Lower leg skin (tissue), 3 donors: ENCODE measurements at regions not wholly inside any gene's neighbourhood (a gene's known extent, or its start where the extent isn't known, plus 50 kb on each side); places are given as distances from the start of the nearest gene placed in this dataset.

ENCODE experiments used
- POLR2A ChIP-seq, 2 donors: fragments of 450-650 bp; IDR thresholded peaks; one replicate each; pipeline ENCODE4 v1.6.1; 2016 to 2017; ENCODE audit warnings: antibody characterized with exemption in 2 of 2, mild to moderate bottlenecking in 1 of 2, moderate library complexity in 1 of 2
- TF ChIP-seq, protein P1 (sequence below), 3 donors: fragments of 450-650 bp; IDR thresholded peaks; one replicate each; pipeline ENCODE4 v1.5.1; 2016; ENCODE audit warnings: antibody characterized with exemption in 3 of 3, mild to moderate bottlenecking in 3 of 3, moderate library complexity in 2 of 3

- no peak for TF ChIP-seq POLR2A (IDR thresholded peaks at IDR 0.05)
- TF ChIP-seq, protein P1, sequence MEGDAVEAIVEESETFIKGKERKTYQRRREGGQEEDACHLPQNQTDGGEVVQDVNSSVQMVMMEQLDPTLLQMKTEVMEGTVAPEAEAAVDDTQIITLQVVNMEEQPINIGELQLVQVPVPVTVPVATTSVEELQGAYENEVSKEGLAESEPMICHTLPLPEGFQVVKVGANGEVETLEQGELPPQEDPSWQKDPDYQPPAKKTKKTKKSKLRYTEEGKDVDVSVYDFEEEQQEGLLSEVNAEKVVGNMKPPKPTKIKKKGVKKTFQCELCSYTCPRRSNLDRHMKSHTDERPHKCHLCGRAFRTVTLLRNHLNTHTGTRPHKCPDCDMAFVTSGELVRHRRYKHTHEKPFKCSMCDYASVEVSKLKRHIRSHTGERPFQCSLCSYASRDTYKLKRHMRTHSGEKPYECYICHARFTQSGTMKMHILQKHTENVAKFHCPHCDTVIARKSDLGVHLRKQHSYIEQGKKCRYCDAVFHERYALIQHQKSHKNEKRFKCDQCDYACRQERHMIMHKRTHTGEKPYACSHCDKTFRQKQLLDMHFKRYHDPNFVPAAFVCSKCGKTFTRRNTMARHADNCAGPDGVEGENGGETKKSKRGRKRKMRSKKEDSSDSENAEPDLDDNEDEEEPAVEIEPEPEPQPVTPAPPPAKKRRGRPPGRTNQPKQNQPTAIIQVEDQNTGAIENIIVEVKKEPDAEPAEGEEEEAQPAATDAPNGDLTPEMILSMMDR (IDR thresholded peaks at IDR 0.05), result no peak
Measured at GRCh38 chr6:22149501-22150367, 147.1 kb downstream of the PRL start.
